Uterus (tissue), 2 donors: ENCODE measurements at regions not wholly inside any gene's neighbourhood (a gene's known extent, or its start where the extent isn't known, plus 50 kb on each side); places are given as distances from the start of the nearest gene placed in this dataset.

Experiments used
- CTCF ChIP-seq, 4 experiments: fragments of 200-600 bp in 2 of 4; fragments of 450-650 bp in 2 of 4; sonication (generic) in 2 of 4; IDR thresholded peaks; one replicate each; pipeline ENCODE4 v1.5.1; 2016 to 2019; ENCODE audit warnings: antibody characterized with exemption in 4 of 4, mild to moderate bottlenecking in 2 of 4, moderate library complexity in 1 of 4
- POLR2A ChIP-seq, 2 donors: fragments of 450-650 bp; IDR thresholded peaks; one replicate each; pipeline ENCODE4 v1.6.1; 2016; ENCODE audit warnings: antibody characterized with exemption in 2 of 2, mild to moderate bottlenecking in 1 of 2, moderate library complexity in 1 of 2

GRCh38 chr18:37691162-37691561 is 125.6 kb upstream of the CELF4 start:
- TF ChIP-seq CTCF (IDR thresholded peaks at IDR 0.05), result no peak
- no peak for TF ChIP-seq POLR2A (IDR thresholded peaks at IDR 0.05)
